CD14-positive monocyte (primary cell): ENCODE measurements at regions not wholly inside any gene's neighbourhood (a gene's known extent, or its start where the extent isn't known, plus 50 kb on each side); places are given as distances from the start of the nearest gene placed in this dataset.

ENCODE experiments used
- DNase-seq, 3 donors: peaks; one replicate each; pipeline ENCODE4 v3.0.0-alpha.2; 2011 to 2022
- H2AFZ ChIP-seq: 2 replicates; pipeline ENCODE4 v1.6.0; 2012; ENCODE audit warnings: mild to moderate bottlenecking, low read depth, low read length, inconsistent platforms; ENCODE audit not compliant: insufficient read depth, poor library complexity, severe bottlenecking
- H3K27ac ChIP-seq, 2 donors: 1 replicate in 1 of 2; 2 replicates in 1 of 2; pipeline ENCODE4 v1.5.1; 2012 to 2013; ENCODE audit warnings: low read length in 2 of 2, control low read depth in 1 of 2, inconsistent platforms in 1 of 2, low read depth in 1 of 2, mild to moderate bottlenecking in 1 of 2
- H3K27me3 ChIP-seq, 2 donors: one replicate each; pipeline versions ENCODE4 v1.6.0 to v1.6.1; 2011 to 2013; ENCODE audit warnings: low read length in 2 of 2; ENCODE audit not compliant: control insufficient read depth in 2 of 2, insufficient read depth in 2 of 2
- H3K36me3 ChIP-seq, 2 donors: replicated peaks in 1 of 2; 1 replicate in 1 of 2; 2 replicates in 1 of 2; pipeline versions ENCODE4 v1.5.1 to v1.6.1; 2012 to 2013; ENCODE audit warnings: low read length in 2 of 2, control low read depth in 1 of 2, inconsistent platforms in 1 of 2, mild to moderate bottlenecking in 1 of 2; ENCODE audit not compliant: insufficient read depth in 2 of 2, control insufficient read depth in 1 of 2
- H3K4me1 ChIP-seq, 2 donors: 1 replicate in 1 of 2; 2 replicates in 1 of 2; pipeline versions ENCODE4 v1.5.1 to v1.6.1; 2012 to 2013; ENCODE audit warnings: low read length in 2 of 2, control low read depth in 1 of 2, inconsistent platforms in 1 of 2, mild to moderate bottlenecking in 1 of 2, moderate library complexity in 1 of 2; ENCODE audit not compliant: insufficient read depth in 2 of 2, control insufficient read depth in 1 of 2
- H3K4me2 ChIP-seq: replicated peaks from 2 replicates; pipeline ENCODE3; 2012; ENCODE audit warnings: low read length, moderate library complexity, mild to moderate bottlenecking; ENCODE audit not compliant: poor library complexity, severe bottlenecking; ENCODE audit errors: extremely low read depth
- H3K4me3 ChIP-seq, 3 experiments: fragments of 200-600 bp in 1 of 3; sonication (generic) in 1 of 3; replicated peaks in 1 of 3; 1 replicate in 2 of 3; 2 replicates in 1 of 3; pipeline ENCODE4 v1.5.1; 2011 to 2013; ENCODE audit warnings: low read length in 3 of 3, mild to moderate bottlenecking in 3 of 3, control low read depth in 2 of 3, low read depth in 2 of 3, inconsistent platforms in 1 of 3, moderate library complexity in 1 of 3
- H3K79me2 ChIP-seq: 2 replicates; pipeline ENCODE4 v1.6.0; 2012; ENCODE audit warnings: mild to moderate bottlenecking, control low read depth, inconsistent platforms, low read length, moderate library complexity; ENCODE audit not compliant: insufficient read depth
- H3K9ac ChIP-seq: 2 replicates; pipeline ENCODE4 v1.6.0; 2017; ENCODE audit warnings: low read length, mild to moderate bottlenecking; ENCODE audit not compliant: insufficient read depth, poor library complexity, severe bottlenecking
- H3K9me3 ChIP-seq, 2 donors: replicated peaks in 1 of 2; 1 replicate in 1 of 2; 2 replicates in 1 of 2; pipeline versions ENCODE4 v1.5.1 to v1.6.1; 2012 to 2013; ENCODE audit warnings: low read length in 2 of 2, control low read depth in 1 of 2; ENCODE audit not compliant: control insufficient read depth in 1 of 2, insufficient read depth in 1 of 2
- H4K20me1 ChIP-seq: 2 replicates; pipeline ENCODE4 v1.6.0; 2012; ENCODE audit warnings: mild to moderate bottlenecking, low read length, control low read depth, moderate library complexity; ENCODE audit not compliant: insufficient read depth
- H3K27ac Mint-ChIP-seq, 7 donors: one replicate each; pipeline ENCODE4 v1.8.0; 2020; ENCODE audit warnings: mild to moderate bottlenecking in 7 of 7, mixed read lengths in 7 of 7, moderate library complexity in 6 of 7, inconsistent platforms in 2 of 7
- H3K27me3 Mint-ChIP-seq, 3 donors: one replicate each; pipeline ENCODE4 v1.8.0; 2021 to 2022; ENCODE audit warnings: low read depth in 3 of 3, mild to moderate bottlenecking in 3 of 3, mixed read lengths in 3 of 3, moderate library complexity in 3 of 3, inconsistent platforms in 1 of 3
- H3K36me3 Mint-ChIP-seq, 2 donors: one replicate each; pipeline ENCODE4 v1.8.0; 2020; ENCODE audit warnings: mixed read lengths in 2 of 2, inconsistent platforms in 1 of 2, mild to moderate bottlenecking in 1 of 2
- H3K4me1 Mint-ChIP-seq: one replicate; pipeline ENCODE4 v1.8.0; 2020; ENCODE audit warnings: mild to moderate bottlenecking, mixed read lengths
- H3K4me3 Mint-ChIP-seq, 2 donors: one replicate each; pipeline ENCODE4 v1.8.0; 2020; ENCODE audit warnings: mild to moderate bottlenecking in 2 of 2, mixed read lengths in 2 of 2, moderate library complexity in 1 of 2
- H3K9me3 Mint-ChIP-seq, 7 donors: one replicate each; pipeline ENCODE4 v1.8.0; 2020 to 2022; ENCODE audit warnings: mixed read lengths in 7 of 7, mild to moderate bottlenecking in 6 of 7, moderate library complexity in 6 of 7, inconsistent platforms in 2 of 7
- CTCF ChIP-seq: fragments of 200-600 bp; IDR thresholded peaks from one replicate; pipeline ENCODE4 v1.8.0; 2022; ENCODE audit warnings: antibody characterized with exemption, mild to moderate bottlenecking
- WGBS: methylation state at CpG from one replicate; pipeline ENCODE4 v1.1.5; 2013; ENCODE audit warnings: missing lambda C conversion rate; ENCODE audit not compliant: insufficient coverage; 5-methylcytosine and 5-hydroxymethylcytosine counted together
- intact Hi-C, 2 donors: fragments of 100-400 bp; cut with micrococcal nuclease; formaldehyde crosslinking; loops; one replicate each; pipeline versions ENCODE4 v1.15.0 to v1.15.1; 2023

GRCh38 chr17:63150994-63151464 is 185.0 kb downstream of the TANC2 start:
- Histone ChIP-seq H3K9ac (no peak overlapping the region), H3K27ac (no peak overlapping the region), H3K4me3 (no peak overlapping the region), H3K36me3 (no peaks in the 10 kb centered on the region), H3K27me3 (no peaks in the 10 kb centered on the region), H4K20me1 (no peaks in the 10 kb centered on the region), H3K4me1 (no peaks in the 10 kb centered on the region), H3K9me3 (no peaks in the 10 kb centered on the region), H3K4me2 (no peak overlapping the region), H3K79me2 (no peaks in the 10 kb centered on the region), H2AFZ (no peak overlapping the region)
- intact Hi-C loops: no loop called here
- DNase-seq: no peak
- Mint-ChIP-seq H3K4me3 (no peak overlapping the region), H3K9me3 (no peaks in the 10 kb centered on the region), H3K36me3 (peaks cover 0 to 2% of the 10 kb centered on the region in 2 donors), H3K4me1 (no peaks in the 10 kb centered on the region), H3K27ac (no peak overlapping the region), H3K27me3 (no peaks in the 10 kb centered on the region)
- TF ChIP-seq CTCF: no peak
- WGBS: 100% methylated on average over 1 of the region's 4 CpGs

- peaks cover 0 to 2% of the 10 kb centered on the region in 2 donors for H3K36me3 Mint-ChIP-seq
- H3K4me3 Mint-ChIP-seq: no peak overlapping the region
- TF ChIP-seq CTCF: no peak
- peaks cover 3% of the 10 kb centered on the region for H3K4me1 Mint-ChIP-seq
- no peaks in the 10 kb centered on the region for H3K79me2 ChIP-seq
- H3K4me2 ChIP-seq: no peak overlapping the region
- no peak overlapping the region for H3K4me3 ChIP-seq
- no peak overlapping the region for H3K27ac ChIP-seq
- no peak for DNase-seq
- no peaks in the 10 kb centered on the region for H3K27me3 Mint-ChIP-seq
- H3K36me3 ChIP-seq: no peaks in the 10 kb centered on the region
- H4K20me1 ChIP-seq: no peaks in the 10 kb centered on the region
- H3K27me3 ChIP-seq: no peaks in the 10 kb centered on the region
- peaks cover 5% of the 10 kb centered on the region in 2 donors for H3K4me1 ChIP-seq
- H2AFZ ChIP-seq: no peak overlapping the region
- no peak overlapping the region for H3K9ac ChIP-seq
- no peaks in the 10 kb centered on the region for H3K9me3 Mint-ChIP-seq
- intact Hi-C loops: no loop called here
- no peaks in the 10 kb centered on the region for H3K9me3 ChIP-seq
- H3K27ac Mint-ChIP-seq: no peak overlapping the region
- WGBS: no CpG with 5 or more reads among the region's 4 CpGs
Observed at GRCh38 chr17:63151941-63152523, 186.0 kb downstream of the TANC2 start.
